Gastroesophageal sphincter (tissue), 3 donors: ENCODE measurements at regions not wholly inside any gene's neighbourhood (a gene's known extent, or its start where the extent isn't known, plus 50 kb on each side); places are given as distances from the start of the nearest gene placed in this dataset.

Source experiments
- EP300 ChIP-seq: sonication (generic); formaldehyde crosslinking; IDR thresholded peaks from one replicate; pipeline ENCODE4 v1.6.1; 2017; ENCODE audit warnings: antibody characterized with exemption, mild to moderate bottlenecking
- POLR2A ChIP-seq, 2 donors: fragments of 450-650 bp; IDR thresholded peaks; one replicate each; pipeline ENCODE4 v1.6.1; 2017; ENCODE audit warnings: antibody characterized with exemption in 2 of 2, mild to moderate bottlenecking in 2 of 2, moderate library complexity in 1 of 2
- POLR2AphosphoS5 ChIP-seq: sonication (generic); formaldehyde crosslinking; IDR thresholded peaks from one replicate; pipeline ENCODE4 v1.6.1; 2017; ENCODE audit warnings: antibody characterized with exemption
- TF ChIP-seq, protein P1 (sequence below), 4 experiments: fragments of 200-600 bp in 2 of 4; fragments of 450-650 bp in 2 of 4; sonication (generic) in 1 of 4; IDR thresholded peaks; one replicate each; pipeline ENCODE4 v1.5.1; 2017 to 2019; ENCODE audit warnings: antibody characterized with exemption in 4 of 4, mild to moderate bottlenecking in 2 of 4, moderate library complexity in 2 of 4

DNA sequence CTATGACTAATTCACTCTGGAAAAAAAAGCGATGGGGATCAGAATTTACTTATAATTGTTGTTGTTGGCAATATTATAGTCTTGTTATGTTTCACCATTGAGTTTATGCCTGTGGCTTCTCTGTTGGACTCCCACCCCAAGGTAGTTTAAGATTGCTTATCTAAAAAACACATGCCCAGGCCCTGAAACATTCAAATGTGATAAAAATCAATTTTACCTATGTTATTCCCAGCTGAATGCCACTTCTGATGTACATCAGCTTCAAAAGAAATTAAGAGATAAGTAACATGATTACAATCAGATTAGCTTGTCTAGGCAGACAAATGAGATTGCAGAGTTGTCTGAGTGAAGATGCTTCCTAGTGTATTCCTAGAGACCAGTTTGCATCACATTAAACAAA, 484.7 kb downstream of the PCDH7 start:
- TF ChIP-seq, protein P1, sequence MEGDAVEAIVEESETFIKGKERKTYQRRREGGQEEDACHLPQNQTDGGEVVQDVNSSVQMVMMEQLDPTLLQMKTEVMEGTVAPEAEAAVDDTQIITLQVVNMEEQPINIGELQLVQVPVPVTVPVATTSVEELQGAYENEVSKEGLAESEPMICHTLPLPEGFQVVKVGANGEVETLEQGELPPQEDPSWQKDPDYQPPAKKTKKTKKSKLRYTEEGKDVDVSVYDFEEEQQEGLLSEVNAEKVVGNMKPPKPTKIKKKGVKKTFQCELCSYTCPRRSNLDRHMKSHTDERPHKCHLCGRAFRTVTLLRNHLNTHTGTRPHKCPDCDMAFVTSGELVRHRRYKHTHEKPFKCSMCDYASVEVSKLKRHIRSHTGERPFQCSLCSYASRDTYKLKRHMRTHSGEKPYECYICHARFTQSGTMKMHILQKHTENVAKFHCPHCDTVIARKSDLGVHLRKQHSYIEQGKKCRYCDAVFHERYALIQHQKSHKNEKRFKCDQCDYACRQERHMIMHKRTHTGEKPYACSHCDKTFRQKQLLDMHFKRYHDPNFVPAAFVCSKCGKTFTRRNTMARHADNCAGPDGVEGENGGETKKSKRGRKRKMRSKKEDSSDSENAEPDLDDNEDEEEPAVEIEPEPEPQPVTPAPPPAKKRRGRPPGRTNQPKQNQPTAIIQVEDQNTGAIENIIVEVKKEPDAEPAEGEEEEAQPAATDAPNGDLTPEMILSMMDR (IDR thresholded peaks at IDR 0.05), result no peak
- TF ChIP-seq POLR2A (IDR thresholded peaks at IDR 0.05) (no peak), POLR2AphosphoS5 (no peak), EP300 (no peak)
